HL-60/S4 treated with phorbol 12-myristate 13-acetate at 8.2 ng/mL for 4 days and 3 days (cell line): ENCODE measurements at regions not wholly inside any gene's neighbourhood (a gene's known extent, or its start where the extent isn't known, plus 50 kb on each side); places are given as distances from the start of the nearest gene placed in this dataset.

Experiments used
- in situ Hi-C: fragments of 300-500 bp; cut with MboI; formaldehyde crosslinking; loops from 2 replicates; pipeline ENCODE4 v1.15.0; 2022; ENCODE audit warnings: low sequenced_read_pairs

DNA sequence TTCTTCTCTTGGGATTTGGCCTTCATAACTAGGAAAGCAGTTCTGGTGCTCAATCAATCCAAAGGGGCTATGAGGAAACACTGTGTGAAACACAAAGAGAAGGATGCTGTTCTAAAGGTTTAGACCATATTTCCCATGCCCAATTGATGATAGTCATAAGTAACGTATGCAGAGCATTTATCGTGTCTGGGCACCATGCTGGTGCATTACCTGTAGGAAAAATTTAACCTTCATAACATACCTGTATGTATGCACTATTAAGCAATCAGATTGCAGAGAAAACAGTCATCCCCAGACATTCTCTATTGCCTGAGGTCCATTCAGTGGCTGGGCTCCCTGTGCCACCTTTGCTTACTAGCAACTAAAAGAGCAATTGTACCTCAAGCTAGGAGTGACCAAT, 381.4 kb downstream of the PLPP3 start:
- in situ Hi-C loops: no loop called here

- in situ Hi-C loops: no loop called here
These were observed 382.5 kb downstream of the PLPP3 start for GRCh38 chr1:56196839-56197238.

GRCh38 chr1:56194701-56195300, 384.6 kb downstream of the PLPP3 start:
- in situ Hi-C loops: no loop called here

DNA sequence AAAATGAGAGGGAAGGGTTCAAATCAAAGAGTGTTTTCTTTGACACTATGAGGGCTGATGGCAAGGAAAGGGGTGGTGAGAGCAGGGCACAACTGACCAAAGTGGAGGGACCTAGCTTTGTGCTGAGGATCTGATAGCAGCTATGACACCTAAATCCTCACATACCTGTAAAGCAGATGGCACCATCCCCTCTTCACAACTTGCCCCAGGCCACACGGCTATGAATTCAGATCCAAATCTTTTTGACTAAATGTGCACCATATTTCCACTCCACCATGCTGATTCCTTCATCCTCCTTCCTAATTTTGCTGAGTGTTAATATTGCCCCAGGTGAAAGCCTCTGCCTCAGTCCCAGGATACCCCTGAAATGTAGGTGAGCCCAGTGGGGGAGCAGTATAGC, 385.7 kb downstream of the PLPP3 start:
- in situ Hi-C loops: no loop called here

GRCh38 chr1:56191369-56191768, 388.0 kb downstream of the PLPP3 start:
- in situ Hi-C loops: no loop called here

GRCh38 chr1:56190806-56191365, 388.5 kb downstream of the PLPP3 start:
- in situ Hi-C loops: no loop called here

DNA sequence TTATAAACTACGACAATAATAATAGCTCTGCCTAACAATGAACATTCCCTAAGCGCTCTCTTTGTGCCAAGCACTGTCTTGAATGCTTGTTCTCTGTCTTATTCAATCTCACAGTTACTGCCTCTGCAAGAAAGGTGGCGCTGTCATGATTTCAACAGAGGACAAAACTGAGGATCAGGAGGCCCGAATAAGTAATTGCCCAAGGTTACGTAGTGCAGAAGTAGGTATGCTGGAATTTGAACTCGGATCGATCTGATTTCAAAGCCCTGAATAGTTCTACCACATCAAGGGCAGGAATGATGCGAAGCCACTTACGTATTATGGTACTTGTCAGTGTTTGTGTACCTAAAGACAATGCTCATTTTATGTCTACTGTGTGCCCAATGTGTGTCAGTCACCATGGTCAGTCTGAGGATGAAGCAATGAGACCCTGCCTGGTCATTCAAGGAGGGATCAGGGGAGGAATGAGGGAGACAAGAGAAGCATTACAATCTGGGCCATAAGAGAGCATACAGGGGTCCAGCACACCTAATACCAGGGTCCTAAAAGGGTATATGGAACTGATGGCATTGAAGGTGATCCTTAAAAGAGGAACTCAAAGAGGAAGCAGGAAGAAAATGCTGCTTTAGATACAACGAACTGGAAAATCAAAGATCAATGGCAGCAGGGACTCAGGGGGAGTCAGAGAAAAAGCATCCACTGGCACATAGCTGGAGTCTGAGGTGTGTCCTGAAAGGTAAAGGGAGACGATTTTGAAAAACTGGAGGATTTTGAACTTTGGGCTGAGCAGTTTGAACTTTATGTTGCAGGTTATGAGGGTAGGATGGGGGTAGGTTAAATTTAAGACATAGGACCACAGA, 389.2 kb downstream of the PLPP3 start:
- in situ Hi-C loops: no loop called here

DNA sequence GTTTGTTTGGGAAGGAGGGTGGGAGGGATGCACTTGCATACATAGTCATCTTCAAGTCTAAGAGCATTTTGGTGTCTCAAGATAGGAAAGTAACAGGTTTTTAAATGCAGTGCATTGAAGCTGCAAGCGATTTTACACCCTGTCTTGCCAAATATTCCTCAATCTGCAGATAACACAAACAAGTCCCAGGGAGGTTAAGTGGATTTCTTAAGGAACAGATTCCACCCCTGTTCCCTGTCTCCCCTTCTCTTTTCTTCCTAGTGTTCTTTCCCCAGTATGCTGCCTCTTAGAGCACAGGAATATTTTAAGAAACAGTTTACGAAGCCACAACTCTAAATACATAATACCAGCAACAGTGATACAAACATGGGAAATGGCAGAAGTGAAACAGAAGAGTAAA, 389.9 kb downstream of the PLPP3 start:
- in situ Hi-C loops: no loop called here

GRCh38 chr1:56188855-56189254, 390.5 kb downstream of the PLPP3 start:
- in situ Hi-C loops: no loop called here

DNA sequence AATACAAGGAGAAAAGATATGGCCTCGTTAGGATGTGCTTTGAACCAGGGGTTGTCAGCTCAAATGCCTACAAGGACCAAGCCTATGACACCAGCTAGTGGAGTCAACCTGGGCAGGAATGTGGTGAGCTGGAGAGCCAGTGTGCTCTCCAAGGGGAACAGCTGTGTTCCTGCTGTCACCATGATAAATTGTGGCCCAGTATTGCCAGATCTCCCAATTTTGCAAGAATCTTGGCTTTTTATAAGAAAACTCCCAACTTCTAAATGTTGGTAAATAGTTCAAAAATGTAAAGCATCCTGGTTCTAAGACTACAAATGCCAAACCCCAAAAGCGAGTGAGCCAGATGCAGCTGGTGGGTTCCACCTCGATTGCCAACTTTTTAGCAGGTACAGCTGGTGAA, 391.1 kb downstream of the PLPP3 start:
- in situ Hi-C loops: no loop called here

DNA sequence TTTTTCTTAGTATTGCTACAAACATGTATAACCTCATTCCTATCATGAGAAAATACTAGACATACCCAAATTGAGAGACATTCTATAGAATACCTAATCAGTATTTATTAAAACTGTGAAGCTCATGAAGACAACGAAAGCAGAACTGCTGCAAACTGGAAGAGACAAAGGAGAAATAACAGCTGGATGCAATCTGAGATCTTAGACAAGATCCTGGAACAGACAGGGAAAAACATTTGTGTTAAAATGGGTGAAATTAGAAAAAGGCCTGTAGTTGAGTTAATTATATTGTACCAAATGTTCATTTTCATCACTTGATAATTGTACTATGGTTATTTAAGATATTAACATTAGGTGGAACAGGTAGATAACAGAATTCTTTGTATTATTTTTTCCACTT, 392.0 kb downstream of the PLPP3 start:
- in situ Hi-C loops: no loop called here

- in situ Hi-C loops: no loop called here
These were observed 393.9 kb downstream of the PLPP3 start for GRCh38 chr1:56185493-56185892.

GRCh38 chr1:56183151-56183550, 396.2 kb downstream of the PLPP3 start:
- in situ Hi-C loops: no loop called here

DNA sequence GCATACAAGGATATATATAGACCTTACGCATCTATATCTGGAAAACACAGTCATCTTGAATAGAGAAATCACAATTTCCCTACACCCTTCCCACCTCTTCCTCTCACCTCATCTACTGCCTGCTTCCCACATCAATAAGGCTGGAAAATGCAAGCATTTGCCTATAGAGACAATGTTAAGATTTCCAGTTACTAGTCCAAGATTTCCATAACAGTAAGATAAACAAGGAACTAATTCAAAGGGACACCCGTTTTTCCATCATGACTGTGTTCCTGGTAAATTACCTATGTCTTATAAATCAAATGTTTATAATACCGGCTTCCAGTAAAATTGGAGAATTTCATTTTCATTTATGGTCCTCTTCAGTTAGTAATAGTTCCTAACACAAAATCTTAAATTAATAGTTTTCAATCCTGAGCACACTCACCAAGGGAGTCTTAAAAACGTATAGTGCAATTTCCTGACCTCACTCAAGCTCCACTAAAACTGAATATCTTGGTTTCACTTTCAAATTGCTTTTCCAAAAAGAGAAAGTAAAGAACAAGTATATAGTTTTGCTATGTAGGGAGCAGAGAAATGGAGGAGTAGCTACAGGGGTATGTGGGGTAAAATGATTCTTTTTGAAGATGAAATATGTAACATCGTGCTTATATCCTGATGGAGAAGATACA, 398.7 kb downstream of the PLPP3 start:
- in situ Hi-C loops: no loop called here

DNA sequence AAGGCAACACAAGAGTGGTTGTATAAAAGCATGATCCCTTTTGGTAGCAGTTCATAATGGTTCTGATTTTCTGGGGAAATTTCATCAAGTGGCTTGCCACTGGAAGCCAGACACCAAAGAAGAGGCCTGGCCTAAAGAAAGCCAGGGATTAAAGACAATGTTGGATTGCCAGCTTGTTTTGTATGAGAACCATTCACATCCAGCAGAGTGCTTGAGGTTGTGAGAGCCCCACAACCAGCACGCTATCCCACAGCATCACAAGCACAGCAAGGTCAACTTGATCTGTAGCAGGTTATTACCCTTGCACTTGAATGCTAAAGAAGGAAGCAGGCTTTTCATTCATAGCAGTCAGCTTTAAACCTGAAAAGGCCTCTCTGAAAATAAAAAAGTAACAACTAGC, 399.8 kb downstream of the PLPP3 start:
- in situ Hi-C loops: no loop called here

- in situ Hi-C loops: no loop called here
These were observed 404.2 kb downstream of the PLPP3 start for GRCh38 chr1:56175211-56175610.

GRCh38 chr1:56174176-56174885, 405.0 kb downstream of the PLPP3 start:
- in situ Hi-C loops: no loop called here

DNA sequence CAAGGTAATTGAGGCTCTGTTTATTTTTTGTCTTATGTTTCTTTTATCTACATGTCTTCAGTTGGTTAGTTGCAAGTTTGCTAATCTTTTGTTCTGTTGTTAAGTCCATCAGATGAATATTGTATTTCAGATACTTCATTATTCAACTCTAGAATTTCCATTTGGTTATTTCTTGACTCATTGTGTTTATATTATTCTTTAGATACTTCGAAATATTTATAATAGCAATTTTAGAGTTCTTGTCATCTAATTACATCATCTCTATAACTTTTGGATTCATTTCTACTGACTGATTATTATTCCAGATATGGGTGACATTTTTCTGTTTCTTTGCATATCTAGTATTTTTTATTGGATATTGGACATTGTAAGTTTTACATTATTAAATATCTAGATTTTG, 405.6 kb downstream of the PLPP3 start:
- in situ Hi-C loops: no loop called here

GRCh38 chr1:56171670-56172069, 407.7 kb downstream of the PLPP3 start:
- in situ Hi-C loops: no loop called here

DNA sequence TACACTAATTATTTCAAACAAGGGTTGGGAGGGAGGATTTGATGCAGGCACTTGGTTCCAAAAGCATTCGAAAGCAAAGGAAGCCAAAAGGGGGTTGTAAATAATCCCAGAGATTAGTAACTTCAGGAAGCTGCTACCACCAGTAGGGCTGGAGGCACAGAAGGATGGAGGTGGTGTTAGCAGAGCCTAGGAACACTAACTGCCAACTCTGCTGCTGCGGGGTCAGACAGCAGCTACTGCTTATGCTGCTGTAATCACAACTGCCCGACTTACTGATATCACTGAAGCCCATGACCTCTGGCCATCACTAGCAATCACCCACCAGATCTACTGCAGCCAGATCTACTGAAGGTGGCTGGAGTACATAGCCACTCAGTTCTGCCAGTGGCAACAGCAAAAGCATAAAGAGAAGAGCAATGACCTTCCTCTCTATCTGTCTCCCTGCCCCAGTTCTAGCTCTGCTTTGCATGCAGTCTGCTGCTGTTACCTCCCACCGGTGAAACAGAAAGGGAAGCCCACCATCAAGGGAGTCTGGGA, 408.5 kb downstream of the PLPP3 start:
- in situ Hi-C loops: no loop called here

DNA sequence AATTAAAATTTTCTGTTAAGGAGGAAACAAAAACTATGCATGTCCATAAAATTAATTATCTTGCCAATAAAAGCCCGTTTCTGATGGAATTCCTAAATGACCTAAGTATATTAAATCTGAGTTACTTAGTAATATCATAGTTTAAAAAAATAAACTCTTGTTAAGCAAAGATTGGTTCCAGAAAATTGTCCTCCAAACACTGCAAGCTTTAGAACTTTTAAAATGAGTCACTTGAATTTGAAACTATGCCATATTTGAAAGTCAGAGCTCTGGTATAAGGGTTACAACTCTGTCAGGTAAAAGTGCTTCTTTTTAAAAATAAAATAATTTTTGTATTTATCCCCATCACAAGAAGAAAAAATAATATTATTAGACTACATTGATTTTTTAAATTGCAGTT, 409.5 kb downstream of the PLPP3 start:
- in situ Hi-C loops: no loop called here
